PC-9 (cell line): ENCODE measurements at regions not wholly inside any gene's neighbourhood (a gene's known extent, or its start where the extent isn't known, plus 50 kb on each side); places are given as distances from the start of the nearest gene placed in this dataset.

ENCODE experiments used
- BruUV-seq: library from RNA; stranded (reverse); fragments of 400-500 nt; replicated peaks from 2 replicates; lab custom pipeline; 2021; lab: Mats Ljungman, UMichigan
- CTCF ChIA-PET: fragments of 300-600 bp; sonication (Branson Sonifier 250); formaldehyde crosslinking; loops from one replicate; lab custom pipeline; 2022; ENCODE audit warnings: antibody characterized with exemption; lab: Charles Lee
- POLR2A ChIA-PET: fragments of 300-600 bp; sonication (Branson Sonifier 250); formaldehyde crosslinking; loops from one replicate; lab custom pipeline; 2022; ENCODE audit warnings: antibody characterized with exemption; ENCODE audit not compliant: unreplicated experiment; lab: Charles Lee
- DNase-seq, 2 experiments: peaks; one replicate each; pipeline versions ENCODE4 v3.0.0 to v3.0.0-alpha.2; 2015 to 2022; ENCODE audit warnings: mixed read lengths in 1 of 2
- H2AFZ ChIP-seq: fragments of 200-600 bp; sonication (generic); 2 replicates; pipeline ENCODE4 v1.8.1; 2017; ENCODE audit warnings: antibody characterized with exemption
- H3F3A ChIP-seq: fragments of 200-600 bp; sonication (generic); 2 replicates; pipeline ENCODE4 v1.8.1; 2017; ENCODE audit warnings: antibody characterized with exemption, mild to moderate bottlenecking, low read depth; ENCODE audit not compliant: insufficient read depth
- H3K27ac ChIP-seq: fragments of 200-600 bp; sonication (generic); 2 replicates; pipeline ENCODE4 v1.6.1; 2016; ENCODE audit warnings: mixed run types
- H3K27me3 ChIP-seq: fragments of 200-600 bp; sonication (generic); 2 replicates; pipeline ENCODE4 v1.6.1; 2016; ENCODE audit warnings: low read depth, mixed run types; ENCODE audit not compliant: insufficient read depth
- H3K36me3 ChIP-seq: fragments of 200-600 bp; sonication (generic); 2 replicates; pipeline ENCODE4 v1.6.1; 2016; ENCODE audit warnings: low read depth, mixed run types
- H3K4me1 ChIP-seq: fragments of 200-600 bp; sonication (generic); replicated peaks from 2 replicates; pipeline ENCODE4 v1.6.1; 2016; ENCODE audit warnings: mixed run types; ENCODE audit not compliant: insufficient read depth
- H3K4me2 ChIP-seq: fragments of 200-600 bp; sonication (generic); 2 replicates; pipeline ENCODE4 v1.6.1; 2017; ENCODE audit warnings: mixed run types
- H3K4me3 ChIP-seq: fragments of 200-600 bp; sonication (generic); 2 replicates; pipeline ENCODE4 v1.6.1; 2016; ENCODE audit warnings: mixed run types
- H3K79me2 ChIP-seq: fragments of 200-600 bp; sonication (generic); 2 replicates; pipeline ENCODE4 v1.6.1; 2017; ENCODE audit warnings: low read depth, mixed run types
- H3K9me2 ChIP-seq: fragments of 200-600 bp; sonication (generic); 2 replicates; pipeline ENCODE4 v1.8.1; 2017; ENCODE audit warnings: mild to moderate bottlenecking; ENCODE audit not compliant: insufficient read depth
- H3K9me3 ChIP-seq: fragments of 200-600 bp; sonication (generic); 2 replicates; pipeline ENCODE4 v1.8.1; 2016; ENCODE audit warnings: low read depth; ENCODE audit not compliant: insufficient read depth
- H4K20me1 ChIP-seq: fragments of 200-600 bp; sonication (generic); 2 replicates; pipeline ENCODE4 v1.8.1; 2017; ENCODE audit not compliant: insufficient read depth
- CTCF ChIP-seq: fragments of 200-600 bp; sonication (generic); conservative IDR thresholded peaks from 2 replicates; pipeline ENCODE4 v1.6.1; 2017; ENCODE audit warnings: mixed run types, antibody characterized with exemption, mild to moderate bottlenecking, moderate library complexity
- EZH2 ChIP-seq: fragments of 200-600 bp; sonication (generic); IDR thresholded peaks from 2 replicates; pipeline ENCODE4 v1.8.0; 2017; ENCODE audit warnings: antibody characterized with exemption, low read depth
- intact Hi-C: fragments of 100-400 bp; cut with micrococcal nuclease; formaldehyde crosslinking; loops from one replicate; pipeline ENCODE4 v1.10.0; 2022; ENCODE audit not compliant: unreplicated experiment

- ChIA-PET POLR2A (no interaction called here), CTCF (no interaction called here)
- Histone ChIP-seq H3K9me2 (no peaks in the 10 kb centered on the region), H3K4me1 (no peaks in the 10 kb centered on the region), H3K9me3 (no peaks in the 10 kb centered on the region), H3F3A (no peaks in the 10 kb centered on the region), H3K79me2 (no peaks in the 10 kb centered on the region), H3K4me3 (no peak overlapping the region), H4K20me1 (no peaks in the 10 kb centered on the region), H3K27ac (no peak overlapping the region), H2AFZ (no peak overlapping the region), H3K27me3 (no peaks in the 10 kb centered on the region), H3K36me3 (no peaks in the 10 kb centered on the region), H3K4me2 (no peak overlapping the region)
- BruUV-seq, result no TSS peak
- no peak for DNase-seq
- intact Hi-C loops, result no loop called here
- TF ChIP-seq EZH2 (no peak), CTCF (no peak)
Observed at GRCh38 chr2:187934692-187935091, 357.0 kb upstream of the GULP1 start.

- no peak overlapping the region for H3K4me2 ChIP-seq
- H3K4me1 ChIP-seq, result no peaks in the 10 kb centered on the region
- no peaks in the 10 kb centered on the region for H3K9me2 ChIP-seq
- H3F3A ChIP-seq, result no peaks in the 10 kb centered on the region
- BruUV-seq, result no TSS peak
- DNase-seq, result no peak
- H3K27ac ChIP-seq, result no peak overlapping the region
- intact Hi-C loops, result no loop called here
- H2AFZ ChIP-seq, result no peak overlapping the region
- H3K36me3 ChIP-seq, result no peaks in the 10 kb centered on the region
- no peaks in the 10 kb centered on the region for H3K9me3 ChIP-seq
- H4K20me1 ChIP-seq, result no peaks in the 10 kb centered on the region
- H3K4me3 ChIP-seq, result no peak overlapping the region
- ChIA-PET CTCF (no interaction called here), POLR2A (no interaction called here)
- no peaks in the 10 kb centered on the region for H3K79me2 ChIP-seq
- TF ChIP-seq CTCF (no peak), EZH2 (no peak)
- H3K27me3 ChIP-seq, result no peaks in the 10 kb centered on the region
Observed at GRCh38 chr2:187935126-187935525, 356.5 kb upstream of the GULP1 start.

- CTCF ChIA-PET, result interaction anchor here (0.6 kb wide), 1 partner anchor 488 kb away, joined by 3 read pairs; the partner anchor contains the start of gene CALCRL
Observed at GRCh38 chr2:187936228-187936627, 355.4 kb upstream of the GULP1 start.

More at GRCh38 chr2:187936228-187936627, 355.4 kb upstream of the GULP1 start:
- no peak overlapping the region for H3K4me2 ChIP-seq
- DNase-seq, result no peak
- no peaks in the 10 kb centered on the region for H3K27me3 ChIP-seq
- H4K20me1 ChIP-seq, result no peaks in the 10 kb centered on the region
- intact Hi-C loops, result no loop called here
- H3K4me1 ChIP-seq, result no peaks in the 10 kb centered on the region
- no TSS peak for BruUV-seq
- POLR2A ChIA-PET, result no interaction called here
- no peaks in the 10 kb centered on the region for H3F3A ChIP-seq
- no peak overlapping the region for H3K4me3 ChIP-seq
- no peaks in the 10 kb centered on the region for H3K79me2 ChIP-seq
- H2AFZ ChIP-seq, result no peak overlapping the region
- no peaks in the 10 kb centered on the region for H3K9me3 ChIP-seq
- no peak overlapping the region for H3K27ac ChIP-seq
- TF ChIP-seq CTCF, result no peak
- TF ChIP-seq EZH2, result no peak
- no peaks in the 10 kb centered on the region for H3K36me3 ChIP-seq
- no peaks in the 10 kb centered on the region for H3K9me2 ChIP-seq
